GM21381 (cell line): ENCODE measurements at regions not wholly inside any gene's neighbourhood (a gene's known extent, or its start where the extent isn't known, plus 50 kb on each side); places are given as distances from the start of the nearest gene placed in this dataset.

Experiments used
- ATAC-seq: cut with Tn5 transposase; IDR thresholded peaks from one replicate; pipeline ENCODE4 v1.9.1; 2021; ENCODE audit warnings: mild to moderate bottlenecking, moderate library complexity; ENCODE audit not compliant: unreplicated experiment

DNA sequence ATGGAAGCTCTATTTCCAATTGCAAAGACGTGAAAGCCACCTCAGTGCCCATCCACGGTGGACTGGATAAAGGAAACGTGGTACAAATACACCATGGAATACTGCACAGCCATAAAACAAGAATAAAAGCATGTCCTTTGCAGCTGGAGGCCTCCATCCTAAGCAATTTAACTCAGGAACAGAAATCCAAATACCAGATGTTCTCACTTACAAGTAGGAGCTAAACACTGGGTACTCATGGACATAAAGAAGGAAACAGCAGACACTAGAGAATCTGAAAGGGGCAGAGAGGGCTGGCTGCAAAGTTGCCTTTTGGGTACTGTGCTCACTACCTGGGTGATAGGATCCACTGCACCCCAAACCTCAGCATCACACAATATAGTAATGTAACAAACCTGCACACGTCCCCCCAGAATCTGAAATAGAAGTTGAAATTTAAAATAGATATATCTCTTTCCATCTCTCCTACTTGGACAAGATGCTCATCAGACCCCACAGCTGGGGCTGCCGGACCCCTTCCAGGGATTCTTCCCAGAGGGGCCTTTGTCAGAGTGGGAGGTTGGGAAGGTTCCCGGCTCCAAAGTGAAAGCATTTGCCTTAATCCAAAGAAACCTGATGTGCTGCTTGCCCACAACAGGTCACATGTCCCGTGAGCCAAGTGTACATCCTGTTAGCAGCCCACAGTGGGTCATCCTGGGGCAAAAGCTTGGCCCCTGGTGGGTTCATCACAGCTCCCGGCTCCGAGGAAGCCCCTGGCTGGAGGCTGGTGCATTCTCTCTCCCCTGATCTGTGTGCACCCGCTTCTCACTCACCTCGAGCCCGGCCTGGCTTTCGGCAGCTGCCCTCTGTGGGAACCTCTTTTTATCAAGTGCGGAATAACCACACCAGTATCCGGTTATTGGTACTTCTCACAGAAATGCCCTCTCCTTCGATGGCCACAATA lies 172.3 kb upstream of the PPP2R2D start:
- ATAC-seq: no peak

DNA sequence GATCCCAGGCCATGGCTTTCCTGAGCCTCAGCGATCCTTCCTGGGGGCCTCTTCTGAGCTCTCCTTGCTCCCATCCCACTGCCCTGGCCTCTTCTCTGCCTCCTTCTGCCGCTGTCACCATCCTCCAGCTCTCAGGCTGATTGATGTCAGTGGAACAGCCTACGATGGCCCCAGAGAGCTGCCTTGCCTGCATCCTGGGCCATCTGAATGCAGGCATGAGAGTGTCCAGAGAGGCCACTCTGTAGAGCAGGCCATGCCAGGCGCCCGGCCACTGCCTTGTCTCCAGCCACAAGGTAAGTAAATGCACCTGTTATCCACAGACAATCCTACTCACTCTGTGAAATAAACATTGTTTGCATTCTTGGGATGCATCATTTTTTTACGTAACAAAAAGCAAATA lies 171.4 kb upstream of the PPP2R2D start:
- no peak for ATAC-seq

DNA sequence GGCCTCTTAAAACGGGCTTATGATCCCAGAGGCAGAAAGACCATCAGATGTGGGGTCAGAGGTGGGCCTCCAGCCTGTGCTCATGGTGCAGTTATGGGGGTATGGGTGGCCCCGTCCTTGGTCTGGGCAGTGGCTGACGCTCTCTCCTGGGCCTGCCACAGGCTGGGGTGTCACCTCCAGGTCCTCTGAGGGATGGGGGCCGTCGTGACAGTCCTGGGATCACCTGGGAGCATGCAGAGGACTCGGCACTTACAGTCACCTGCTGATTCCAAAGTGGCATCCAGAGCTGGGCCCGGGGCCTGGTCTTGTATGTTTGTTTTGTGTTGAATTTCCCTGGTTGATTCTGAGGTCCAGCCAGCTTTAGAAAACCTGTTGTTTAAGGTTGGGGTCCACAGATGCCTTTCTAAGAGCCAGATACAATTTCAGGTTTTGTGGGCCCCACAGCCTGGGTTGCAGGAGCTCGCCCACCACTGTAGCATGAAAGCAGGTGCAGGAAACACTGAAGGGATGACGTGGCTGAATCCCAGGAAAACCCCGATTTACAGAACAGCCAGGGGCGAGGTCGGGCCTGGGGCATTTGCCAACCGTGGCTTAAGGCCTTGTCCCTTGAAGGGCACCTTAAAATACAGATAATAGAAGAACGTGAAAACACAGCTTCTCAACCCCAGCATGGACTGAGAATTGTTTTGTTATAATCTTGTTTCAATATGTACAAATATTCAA lies 170.7 kb upstream of the PPP2R2D start:
- no peak for ATAC-seq

DNA sequence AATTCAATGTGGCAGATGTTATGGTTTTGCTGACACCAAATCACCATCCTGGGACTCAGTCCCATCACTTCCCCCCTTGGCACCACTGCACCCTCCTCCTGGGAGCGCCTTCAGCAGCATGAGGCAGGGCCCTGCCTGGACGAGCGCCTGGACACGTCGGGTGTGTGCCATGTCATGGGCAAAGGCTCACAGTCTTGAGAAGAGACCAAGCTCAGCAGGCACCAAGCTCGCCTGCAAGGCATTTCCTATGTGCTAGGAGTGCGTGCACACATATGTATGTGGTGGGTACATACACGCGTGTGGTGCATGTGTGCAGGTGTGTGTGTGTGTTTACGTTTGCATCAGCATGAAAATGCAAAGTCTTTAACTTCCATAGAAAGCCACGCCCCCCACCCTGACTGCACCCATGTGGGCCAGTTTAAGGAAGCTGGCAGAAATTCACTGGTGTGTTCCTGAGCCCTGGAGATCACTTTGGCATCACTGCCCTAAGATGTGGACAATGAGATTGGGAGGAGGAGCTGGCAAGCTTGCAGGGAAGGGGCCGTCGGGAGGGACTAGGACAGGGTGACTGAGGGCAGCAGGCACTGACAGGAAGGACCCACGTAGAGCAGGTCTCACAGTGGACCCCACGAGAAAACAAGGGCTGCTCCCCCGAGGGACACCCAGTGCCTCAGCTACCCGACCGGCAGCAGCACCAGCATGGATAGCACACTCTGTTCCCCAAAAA lies 169.9 kb upstream of the PPP2R2D start:
- ATAC-seq: no peak

- no peak for ATAC-seq
Measured at GRCh38 chr10:131731780-131732630, 168.8 kb upstream of the PPP2R2D start.

GRCh38 chr10:131732631-131733127 lies 168.1 kb upstream of the PPP2R2D start:
- ATAC-seq: no peak

GRCh38 chr10:131733596-131733995 lies 167.2 kb upstream of the PPP2R2D start:
- ATAC-seq: no peak

GRCh38 chr10:131735577-131735976 lies 165.2 kb upstream of the PPP2R2D start:
- no peak for ATAC-seq

DNA sequence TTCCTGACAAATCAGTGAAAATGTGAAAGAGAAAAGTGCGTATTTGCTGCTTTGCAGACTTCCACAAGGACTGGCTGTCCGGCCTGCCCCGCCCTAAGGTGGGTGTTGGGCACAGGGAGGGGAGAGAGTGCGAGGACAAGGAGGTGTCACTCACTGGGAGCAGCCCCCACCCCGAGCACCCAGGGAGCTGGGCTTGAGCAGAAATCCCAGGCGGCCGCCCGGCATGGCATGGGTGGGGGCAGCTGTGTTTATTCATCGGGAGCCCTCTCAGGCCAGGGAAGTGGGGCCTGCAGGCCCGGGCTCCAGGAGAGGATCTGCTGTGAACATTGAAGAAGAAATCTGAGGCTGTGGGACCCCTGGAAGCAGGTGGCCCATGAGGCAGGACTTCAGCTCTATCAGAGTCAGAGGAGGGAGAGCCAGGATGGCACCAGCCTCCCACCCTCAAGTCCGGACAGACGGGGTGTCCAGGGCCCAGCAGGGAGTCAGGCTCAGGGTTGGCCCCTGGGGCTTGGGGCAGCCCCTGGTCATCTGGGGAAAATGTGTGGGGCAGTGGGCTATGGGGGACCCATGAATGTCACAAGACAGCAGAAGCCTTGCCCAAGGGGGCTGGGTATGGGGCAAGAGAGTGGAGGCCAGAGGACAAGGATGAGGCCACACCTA lies 164.4 kb upstream of the PPP2R2D start:
- no peak for ATAC-seq

GRCh38 chr10:131737543-131738395 lies 163.0 kb upstream of the PPP2R2D start:
- ATAC-seq: no peak

DNA sequence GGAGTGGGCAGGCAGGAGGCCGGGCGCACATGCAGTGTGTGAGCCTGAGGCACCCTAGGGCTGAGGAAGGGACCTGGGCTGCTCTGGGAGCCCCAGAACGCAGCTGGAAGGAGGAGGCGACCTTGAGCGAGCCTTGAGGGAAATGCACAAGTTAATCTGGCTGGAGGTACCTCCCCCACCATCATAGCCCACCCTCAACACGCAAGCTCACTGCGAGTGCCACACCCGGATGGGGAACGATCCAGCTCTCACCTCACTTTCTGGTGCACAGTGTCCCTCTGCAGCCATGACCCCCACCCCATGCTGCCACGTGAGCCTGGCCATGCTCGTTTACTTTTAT lies 162.4 kb upstream of the PPP2R2D start:
- ATAC-seq: no peak

DNA sequence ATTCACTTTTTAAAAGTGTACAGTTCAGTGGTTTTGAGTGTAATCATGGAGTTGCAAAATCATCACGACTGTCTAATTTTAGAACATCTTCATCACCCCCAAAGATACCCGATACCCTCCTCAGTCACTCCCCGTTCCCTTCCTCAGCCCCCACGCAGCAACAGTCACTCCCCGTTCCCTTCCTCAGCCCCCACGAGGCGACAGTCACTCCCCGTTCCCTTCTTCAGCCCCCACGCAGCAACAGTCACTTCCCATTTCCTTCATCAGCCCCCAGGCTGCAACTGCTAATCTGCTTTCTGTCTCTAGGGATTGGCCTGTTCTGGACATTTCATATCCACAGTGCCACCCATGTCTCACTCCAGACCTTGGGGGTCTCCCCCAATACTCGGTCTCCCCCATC lies 161.6 kb upstream of the PPP2R2D start:
- ATAC-seq: no peak

- no peak for ATAC-seq
Measured at GRCh38 chr10:131742500-131742951, 158.3 kb upstream of the PPP2R2D start.

DNA sequence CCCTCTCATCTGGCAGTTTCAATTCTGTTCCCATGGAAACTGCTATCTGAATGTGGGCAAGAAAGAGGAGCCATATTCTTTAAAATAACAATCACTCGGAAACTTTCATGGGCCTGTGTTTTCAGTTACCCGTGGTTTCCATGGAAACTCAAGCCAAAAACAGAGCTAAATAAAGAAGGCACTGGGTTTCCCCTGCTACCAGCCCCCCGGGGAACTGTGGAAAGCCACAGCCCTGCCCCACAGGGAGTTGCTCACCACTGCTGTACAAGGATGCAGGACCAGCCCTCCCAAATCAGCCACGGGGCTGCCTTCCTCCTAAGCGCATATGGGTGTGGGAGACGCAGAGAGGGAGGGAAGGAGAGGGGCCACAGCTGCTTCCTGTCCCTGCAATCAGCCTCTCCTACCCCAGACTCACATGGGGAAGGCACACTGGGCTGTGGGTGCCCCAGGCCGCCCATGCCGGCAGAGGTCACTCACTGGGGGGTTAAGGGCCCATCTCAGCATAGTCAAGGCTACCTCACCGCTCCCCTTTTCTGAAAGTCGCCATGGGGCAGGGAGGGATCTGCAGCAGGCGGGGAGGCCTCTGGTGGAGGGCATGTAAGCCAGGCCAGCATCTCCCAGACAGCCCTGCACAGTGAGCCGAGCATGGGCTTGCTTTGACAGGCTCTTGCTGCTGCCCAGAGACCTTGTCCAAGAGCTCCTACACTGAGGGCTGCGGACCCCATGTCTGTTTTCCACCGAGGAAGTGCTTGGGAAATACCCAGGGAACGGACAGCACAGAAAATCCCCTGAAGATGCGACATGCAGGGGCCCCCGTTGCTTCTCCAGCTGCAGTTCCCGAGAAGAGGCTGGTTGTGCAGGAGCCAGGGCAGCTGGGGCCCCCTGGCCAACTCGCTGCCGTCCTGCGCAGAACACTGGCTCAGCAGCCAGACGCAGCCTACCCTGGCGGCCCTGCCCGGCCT lies 157.3 kb upstream of the PPP2R2D start:
- ATAC-seq: peak; percentile 61

- no peak for ATAC-seq
Measured at GRCh38 chr10:131744346-131744745, 156.5 kb upstream of the PPP2R2D start.

DNA sequence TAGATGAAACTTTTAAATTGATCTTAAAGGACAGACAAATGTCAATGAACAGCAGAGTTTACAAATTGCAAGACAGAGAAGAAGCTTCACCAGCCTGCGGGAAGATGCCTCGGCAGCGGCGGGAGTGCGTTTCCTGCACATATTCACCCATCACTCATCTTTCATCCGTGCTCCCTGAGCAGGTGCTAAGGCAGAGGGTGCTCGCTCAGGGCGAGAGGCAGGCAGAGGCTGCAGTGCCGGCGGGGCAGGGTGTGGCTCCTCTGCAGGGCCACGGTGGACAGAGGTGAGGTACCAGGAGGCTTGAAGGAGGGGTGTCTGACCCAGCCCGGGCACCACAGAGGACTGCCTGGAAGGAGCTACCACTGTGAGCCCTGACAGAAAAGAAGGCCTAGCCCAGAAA lies 155.2 kb upstream of the PPP2R2D start:
- no peak for ATAC-seq

- ATAC-seq: no peak
Measured at GRCh38 chr10:131746241-131746711, 154.5 kb upstream of the PPP2R2D start.

GRCh38 chr10:131746785-131747184 lies 154.0 kb upstream of the PPP2R2D start:
- no peak for ATAC-seq
